DND-41 (cell line): ENCODE measurements at regions not wholly inside any gene's neighbourhood (a gene's known extent, or its start where the extent isn't known, plus 50 kb on each side); places are given as distances from the start of the nearest gene placed in this dataset.

Source experiments
- ATAC-seq: fragments of 200-7000 bp; cut with Tn5 transposase; 3 replicates; pipeline ENCODE4 v1.9.1; 2021; ENCODE audit warnings: low read depth; ENCODE audit not compliant: insufficient read depth
- DNase-seq: peaks from one replicate; pipeline ENCODE4 v3.0.0-alpha.2; 2020
- H2AFZ ChIP-seq: 2 replicates; pipeline ENCODE4 v1.6.0; 2012; ENCODE audit warnings: low read depth, low read length
- H3K27ac ChIP-seq: 2 replicates; pipeline ENCODE4 v1.5.1; 2012; ENCODE audit warnings: low read length, inconsistent platforms
- H3K27me3 ChIP-seq: fragments of 200-600 bp; sonication (generic); 2 replicates; pipeline ENCODE4 v1.6.0; 2012; ENCODE audit warnings: low read length, mild to moderate bottlenecking, inconsistent platforms; ENCODE audit not compliant: insufficient read depth, poor library complexity
- H3K36me3 ChIP-seq: 2 replicates; pipeline ENCODE4 v1.5.1; 2012; ENCODE audit warnings: low read length, inconsistent platforms; ENCODE audit not compliant: insufficient read depth
- H3K4me1 ChIP-seq: 2 replicates; pipeline ENCODE4 v1.5.1; 2012; ENCODE audit warnings: mild to moderate bottlenecking, low read length; ENCODE audit not compliant: insufficient read depth
- H3K4me2 ChIP-seq: 2 replicates; pipeline ENCODE4 v1.6.0; 2012; ENCODE audit warnings: mild to moderate bottlenecking, moderate library complexity, low read length, inconsistent platforms; ENCODE audit not compliant: insufficient read depth
- H3K4me3 ChIP-seq, 2 experiments: fragments of 200-600 bp in 1 of 2; shearing (Covaris generic) in 1 of 2; 2 replicates each; pipeline ENCODE4 v1.5.1; 2012 to 2016; ENCODE audit warnings: inconsistent platforms in 2 of 2, low read length in 2 of 2, mild to moderate bottlenecking in 2 of 2, low read depth in 1 of 2, moderate library complexity in 1 of 2
- H3K79me2 ChIP-seq: 2 replicates; pipeline ENCODE4 v1.6.0; 2012; ENCODE audit warnings: low read length, inconsistent platforms; ENCODE audit not compliant: insufficient read depth
- H3K9ac ChIP-seq: 2 replicates; pipeline ENCODE4 v1.6.0; 2012; ENCODE audit warnings: low read depth, mild to moderate bottlenecking, inconsistent platforms, low read length, moderate library complexity
- H3K9me3 ChIP-seq: 2 replicates; pipeline ENCODE4 v1.5.1; 2012; ENCODE audit warnings: low read length, moderate library complexity, mild to moderate bottlenecking, inconsistent platforms; ENCODE audit not compliant: insufficient read depth, severe bottlenecking
- H4K20me1 ChIP-seq: 2 replicates; pipeline ENCODE4 v1.6.0; 2012; ENCODE audit warnings: low read length; ENCODE audit not compliant: insufficient read depth
- CTCF ChIP-seq: IDR thresholded peaks from 2 replicates; pipeline ENCODE4 v1.5.1; 2012; ENCODE audit warnings: borderline replicate concordance, low read length, moderate library complexity, mild to moderate bottlenecking; ENCODE audit not compliant: poor library complexity, severe bottlenecking; ENCODE audit errors: extremely low read depth
- EZH2 ChIP-seq: IDR thresholded peaks from 3 replicates; pipeline ENCODE4 v1.6.1; 2012; ENCODE audit warnings: borderline replicate concordance, low read depth, mild to moderate bottlenecking, moderate library complexity, low read length, inconsistent platforms; ENCODE audit not compliant: severe bottlenecking

GRCh38 chr2:128377071-128377910 is 58.6 kb upstream of the HS6ST1 start:
- DNase-seq (no peak), ATAC-seq (no peak)
- Histone ChIP-seq H3K27me3 (no peaks in the 10 kb centered on the region), H2AFZ (no peak overlapping the region), H3K27ac (no peak overlapping the region; the same call in 1 of the 2 replicates), H4K20me1 (no peaks in the 10 kb centered on the region), H3K36me3 (no peaks in the 10 kb centered on the region), H3K9ac (no peak overlapping the region), H3K4me3 (no peak overlapping the region), H3K4me2 (no peak overlapping the region), H3K4me1 (no peaks in the 10 kb centered on the region), H3K79me2 (no peaks in the 10 kb centered on the region), H3K9me3 (no peaks in the 10 kb centered on the region)
- TF ChIP-seq CTCF (no peak), EZH2 (no peak)

DNA sequence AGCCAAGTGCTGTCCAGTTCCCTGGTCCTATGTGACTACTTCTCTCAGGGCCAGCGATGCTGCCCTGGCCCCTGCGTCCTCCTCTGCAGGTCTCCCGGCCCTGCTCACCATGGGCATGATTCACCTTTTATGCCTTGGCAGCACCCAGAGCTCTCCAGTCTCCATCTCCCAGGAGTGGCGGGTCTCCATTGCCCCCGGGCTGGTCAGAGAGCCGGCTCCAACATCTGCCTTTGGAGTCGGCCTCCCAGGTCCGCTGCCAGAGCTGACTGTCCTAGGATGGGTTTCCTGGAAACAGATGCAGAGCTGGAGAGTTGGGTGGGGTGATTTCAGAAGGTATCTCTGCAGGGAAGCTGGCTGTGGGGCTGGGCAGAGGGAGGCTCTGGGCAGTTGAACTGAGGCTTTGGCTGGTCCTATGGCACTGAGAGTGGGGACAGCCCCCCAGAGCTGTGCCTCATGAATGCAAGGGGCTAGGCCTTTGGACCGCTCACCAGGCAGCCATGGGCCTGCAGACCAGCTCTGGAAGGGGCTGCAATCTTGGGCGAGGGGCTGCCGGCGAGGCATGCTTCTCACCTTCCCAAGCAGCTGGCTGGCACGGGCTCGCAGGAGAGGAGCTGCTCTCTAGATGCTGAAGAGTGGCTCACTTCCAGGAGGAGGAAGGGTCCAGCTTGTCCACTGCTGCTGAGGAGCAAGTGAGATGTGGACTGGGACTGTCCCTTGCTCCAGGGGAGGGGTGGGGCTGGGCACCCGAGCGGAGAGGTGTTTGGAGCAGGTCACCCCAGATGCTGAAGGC is 59.8 kb upstream of the HS6ST1 start:
- TF ChIP-seq EZH2, result no peak
- TF ChIP-seq CTCF, result no peak
- no peak for DNase-seq
- H3K9me3 ChIP-seq, result no peaks in the 10 kb centered on the region
- H3K4me2 ChIP-seq, result no peak overlapping the region
- H3K4me3 ChIP-seq, result no peak overlapping the region
- no peak overlapping the region for H3K27ac ChIP-seq
- no peaks in the 10 kb centered on the region for H3K4me1 ChIP-seq
- H2AFZ ChIP-seq, result no peak overlapping the region
- no peaks in the 10 kb centered on the region for H3K27me3 ChIP-seq
- no peaks in the 10 kb centered on the region for H4K20me1 ChIP-seq
- H3K9ac ChIP-seq, result no peak overlapping the region
- H3K36me3 ChIP-seq, result no peaks in the 10 kb centered on the region
- ATAC-seq, result no peak
- H3K79me2 ChIP-seq, result no peaks in the 10 kb centered on the region

- Histone ChIP-seq H3K4me3 (no peak overlapping the region), H3K9ac (no peak overlapping the region), H3K9me3 (no peaks in the 10 kb centered on the region), H4K20me1 (no peaks in the 10 kb centered on the region), H3K4me1 (no peaks in the 10 kb centered on the region), H3K36me3 (no peaks in the 10 kb centered on the region), H3K4me2 (no peak overlapping the region), H3K27me3 (no peaks in the 10 kb centered on the region), H2AFZ (no peak overlapping the region), H3K27ac (no peak overlapping the region), H3K79me2 (no peaks in the 10 kb centered on the region)
- ATAC-seq, result no peak
- TF ChIP-seq EZH2, result no peak
- TF ChIP-seq CTCF, result no peak
- DNase-seq, result no peak
Observed at GRCh38 chr2:128379021-128380015, 60.6 kb upstream of the HS6ST1 start.
